Erythroblast (primary cell): ENCODE measurements at regions not wholly inside any gene's neighbourhood (a gene's known extent, or its start where the extent isn't known, plus 50 kb on each side); places are given as distances from the start of the nearest gene placed in this dataset.
A peak's percentile ranks its signal among the peaks of the same experiment; 100 is the strongest.

Source experiments
- GATA1 ChIP-seq: IDR thresholded peaks from 2 replicates; pipeline ENCODE4 v1.6.1; 2011; ENCODE audit warnings: low read depth, mild to moderate bottlenecking, control low read depth, low read length, moderate library complexity
- POLR2A ChIP-seq: IDR thresholded peaks from 2 replicates; pipeline ENCODE4 v1.6.1; 2011; ENCODE audit warnings: mild to moderate bottlenecking, low read length

- TF ChIP-seq POLR2A (peak; percentile 7), GATA1 (no peak)
Measured at GRCh38 chr16:85432606-85433005, 180.5 kb upstream of the GSE1 start.
